COLO668 (cell line): ENCODE measurements at regions not wholly inside any gene's neighbourhood (a gene's known extent, or its start where the extent isn't known, plus 50 kb on each side); places are given as distances from the start of the nearest gene placed in this dataset.
"Not testable (repeated sequence)": the region's sequence is repeated elsewhere in the genome, so short reads cannot be mapped to it uniquely, and the experiment has no call there.

Experiments
- DNase-seq: peaks from one replicate; lab custom pipeline; 2025; ENCODE audit not compliant: unreplicated experiment; lab: John Stamatoyannopoulos, UW

DNA sequence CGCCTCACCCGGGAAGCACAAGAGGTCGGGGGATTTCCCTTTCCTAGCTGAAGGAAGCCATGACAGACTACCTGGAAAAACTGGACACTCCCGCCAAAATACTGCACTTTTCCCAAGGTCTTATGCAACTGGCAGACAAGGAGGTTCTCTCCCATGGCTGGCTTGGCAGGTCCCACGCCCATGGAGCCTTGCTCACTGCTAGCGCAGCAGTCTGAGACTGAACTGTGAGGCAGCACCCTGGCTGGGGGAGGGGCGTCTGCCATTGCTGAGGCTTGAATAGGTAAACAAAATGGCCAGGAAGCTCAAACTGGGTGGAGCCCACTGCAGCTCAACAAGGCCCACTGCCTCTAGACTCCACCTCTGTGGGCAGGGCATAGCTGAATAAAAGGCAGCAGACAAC, 92.1 kb downstream of the C4BPA start:
- DNase-seq = not testable (repeated sequence)

DNA sequence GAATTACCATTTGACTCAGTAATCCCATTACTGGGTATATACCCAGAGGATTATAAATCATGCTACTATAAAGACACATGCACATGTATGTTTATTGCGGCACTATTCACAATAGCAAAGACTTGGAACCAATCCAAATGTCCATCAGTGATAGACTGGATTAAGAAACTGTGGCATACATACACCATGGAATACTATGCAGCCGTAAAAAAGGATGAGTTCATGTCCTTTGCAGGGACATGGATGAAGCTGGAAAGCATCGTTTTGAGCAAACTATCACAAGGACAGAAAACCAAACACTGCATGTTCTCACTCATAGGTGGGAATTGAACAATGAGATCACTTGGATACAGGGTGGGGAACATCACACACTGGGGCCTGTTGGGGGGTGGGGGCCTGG, 97.5 kb downstream of the C4BPA start:
- not testable (repeated sequence) for DNase-seq

GRCh38 chr1:207202480-207202879, 98.4 kb downstream of the C4BPA start:
- no peak for DNase-seq

- no peak for DNase-seq
These were observed 99.5 kb downstream of the C4BPA start for GRCh38 chr1:207203541-207203940.

- no peak for DNase-seq
These were observed 101.6 kb downstream of the C4BPA start for GRCh38 chr1:207205614-207206061.

DNA sequence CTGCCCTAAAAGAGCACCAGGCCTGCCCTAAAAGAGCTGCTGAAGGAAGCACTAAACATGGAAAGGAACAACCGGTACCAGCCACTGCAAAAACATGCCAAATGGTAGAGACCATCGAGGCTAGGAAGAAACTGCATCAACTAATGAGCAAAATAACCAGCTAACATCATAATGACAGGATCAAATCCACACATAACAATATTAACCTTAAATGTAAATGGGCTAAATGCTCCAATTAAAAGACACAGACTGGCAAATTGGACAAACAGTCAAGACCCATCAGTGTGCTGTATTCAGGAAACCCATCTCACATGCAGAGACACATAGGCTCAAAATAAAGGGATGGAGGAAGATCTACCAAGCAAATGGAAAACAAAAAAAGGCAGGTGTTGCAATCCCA, 104.7 kb downstream of the C4BPA start:
- DNase-seq = not testable (repeated sequence)

DNA sequence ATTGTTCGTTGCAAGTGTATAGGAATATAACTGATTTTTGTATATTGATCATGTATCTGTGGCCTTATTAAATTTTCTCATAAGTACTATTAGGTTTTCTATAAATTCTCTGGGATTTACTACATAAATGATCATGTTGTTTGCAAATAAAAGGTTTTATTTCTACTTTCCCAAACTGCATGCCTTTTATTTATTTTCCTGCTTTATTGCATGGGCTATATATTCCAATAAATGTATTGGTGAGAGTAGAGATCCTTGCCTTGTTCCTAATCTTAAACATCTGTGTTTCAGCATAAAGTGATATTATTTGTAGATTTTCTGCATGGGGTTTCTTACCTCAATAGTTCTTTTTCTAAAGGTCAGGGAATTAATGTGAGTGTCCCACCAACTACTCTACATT, 107.0 kb upstream of the CD55 start:
- no peak for DNase-seq

DNA sequence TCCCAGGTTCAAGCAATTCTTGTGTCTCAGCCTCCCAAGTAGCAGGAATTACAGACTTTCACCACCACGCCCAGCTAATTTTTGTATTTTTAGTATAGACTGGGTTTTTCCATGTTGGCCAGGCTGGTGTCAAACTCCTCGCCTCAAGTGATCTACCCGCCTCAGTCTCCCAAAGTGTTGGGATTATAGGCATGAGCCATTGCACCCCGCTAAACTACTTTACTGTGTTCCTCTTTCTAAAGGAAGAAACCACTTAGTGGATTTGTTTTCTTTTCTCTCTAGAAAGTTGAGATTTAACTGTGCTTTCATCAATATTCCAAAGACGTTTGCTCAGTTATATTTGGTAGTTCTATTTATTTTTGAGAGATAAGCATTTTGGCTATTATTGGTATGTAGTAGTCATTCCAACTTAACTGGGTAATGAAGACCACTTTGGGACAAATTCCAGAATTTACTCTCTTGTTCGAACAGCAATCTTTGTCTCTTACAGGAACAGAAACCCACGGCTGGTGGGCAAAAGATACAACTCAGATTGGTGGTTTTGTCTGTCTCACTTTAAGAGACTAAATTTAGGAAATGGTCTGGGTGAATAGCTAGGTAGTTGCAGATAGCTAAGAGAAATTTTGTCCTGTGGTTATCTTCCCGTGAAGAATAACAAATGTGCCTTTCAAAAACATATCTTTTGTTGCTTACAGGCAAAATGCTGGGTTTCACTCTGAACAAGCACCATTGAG, 103.5 kb upstream of the CD55 start:
- no peak for DNase-seq

- DNase-seq = no peak
These were observed 102.7 kb upstream of the CD55 start for GRCh38 chr1:207218512-207219362.

DNA sequence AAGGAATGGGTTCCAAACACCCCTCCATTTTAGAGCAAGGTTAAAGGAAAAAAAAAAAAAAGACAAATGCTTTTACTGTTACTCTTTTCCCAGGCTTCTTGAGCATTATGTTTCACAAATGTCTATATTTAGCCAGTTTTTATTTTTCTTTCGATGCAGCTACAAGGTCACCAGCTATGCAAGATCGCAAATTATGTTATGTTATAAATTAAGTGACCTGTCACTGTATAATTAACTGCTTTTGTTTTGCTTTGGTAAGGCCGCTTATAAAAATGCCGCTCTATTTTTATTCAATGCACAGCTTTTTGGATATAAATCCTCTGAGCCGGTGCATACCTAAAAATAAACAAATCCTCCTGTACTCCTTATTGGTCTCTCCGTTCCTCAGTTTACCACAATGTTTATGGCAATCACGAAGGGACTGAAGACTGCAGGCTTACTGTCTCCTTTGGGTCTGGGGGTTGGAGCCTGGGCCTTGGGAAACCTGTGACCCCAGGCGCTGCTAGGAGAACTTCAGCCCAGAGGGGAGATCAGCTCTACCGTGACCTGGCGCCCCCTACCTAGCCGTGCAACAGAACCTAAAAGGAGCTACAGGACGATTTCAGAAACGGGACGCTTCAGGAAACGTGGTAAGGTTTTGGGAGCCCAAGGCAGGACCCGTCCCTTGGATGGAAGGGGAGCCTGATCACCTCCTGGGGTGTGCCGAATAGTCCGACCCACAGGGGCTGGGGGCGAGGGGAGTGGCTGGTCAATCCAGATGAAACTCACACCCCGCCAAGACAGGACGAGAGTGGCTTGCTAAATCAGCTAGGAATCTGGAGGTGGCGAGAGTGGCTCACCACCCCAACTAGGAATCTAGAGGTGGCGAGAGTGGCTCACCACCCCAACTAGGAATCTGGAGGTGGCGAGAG, 101.2 kb upstream of the CD55 start:
- no peak for DNase-seq

DNA sequence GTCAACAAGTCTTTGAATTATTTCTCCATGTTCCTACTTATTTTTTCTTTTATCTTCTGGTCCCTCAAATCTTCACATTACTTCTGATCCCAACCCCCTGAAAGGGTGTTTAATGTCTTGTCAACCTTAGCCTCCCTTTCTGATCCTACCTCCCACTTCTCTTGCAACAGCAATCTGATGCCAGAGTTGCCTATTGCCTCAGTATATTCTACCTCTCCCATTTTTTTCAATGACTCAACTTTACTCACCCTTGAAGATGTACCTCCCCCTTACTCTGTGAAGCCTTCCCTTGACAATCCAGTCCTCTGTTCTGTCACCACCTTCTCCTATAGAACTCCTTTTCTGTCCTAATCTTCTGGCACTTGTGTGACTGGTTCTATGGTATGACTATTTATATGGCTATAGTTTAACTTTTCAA, 99.5 kb upstream of the CD55 start:
- DNase-seq = no peak

DNA sequence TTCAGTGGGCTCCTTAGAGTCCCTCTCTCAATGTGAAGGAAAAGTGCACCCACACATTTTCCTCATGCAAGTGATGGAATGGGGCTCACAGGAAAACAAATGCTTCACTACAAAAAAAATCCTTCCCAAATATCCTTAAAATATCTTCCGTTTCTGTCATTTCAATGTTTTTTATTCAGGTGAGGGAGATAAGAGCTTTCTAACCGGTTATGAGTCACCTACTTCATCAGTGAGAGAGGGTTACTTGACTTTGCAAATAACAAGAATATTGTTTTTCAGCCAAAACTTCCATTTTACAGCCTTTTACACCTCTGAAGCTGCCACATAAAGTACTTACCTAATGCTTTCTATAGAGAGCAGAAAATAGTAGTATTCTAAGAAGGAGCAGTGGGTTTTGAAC, 98.3 kb upstream of the CD55 start:
- no peak for DNase-seq

DNA sequence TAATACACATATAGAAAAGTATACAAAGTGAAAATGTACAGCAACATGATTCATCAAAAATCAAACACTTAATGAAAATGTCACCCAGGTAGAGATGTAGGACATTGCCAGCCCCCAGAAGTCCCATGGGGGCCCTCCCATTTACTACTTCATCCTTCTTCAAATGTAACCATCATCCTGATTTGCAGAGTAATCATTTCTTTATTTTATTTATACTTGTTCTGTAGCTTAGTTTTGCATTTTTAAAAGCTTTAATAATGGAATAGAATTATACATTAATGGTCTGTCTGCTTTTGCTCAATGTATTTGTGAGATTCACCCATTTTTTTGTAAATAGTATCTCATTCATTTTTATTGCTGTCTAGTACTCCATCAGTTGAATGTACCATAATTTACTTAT, 96.8 kb upstream of the CD55 start:
- DNase-seq = no peak

GRCh38 chr1:207227131-207227630, 94.3 kb upstream of the CD55 start:
- no peak for DNase-seq

- no peak for DNase-seq
These were observed 92.5 kb upstream of the CD55 start for GRCh38 chr1:207228987-207229386.

- no peak for DNase-seq
These were observed 91.0 kb upstream of the CD55 start for GRCh38 chr1:207230441-207230840.

GRCh38 chr1:207234690-207235089, 86.8 kb upstream of the CD55 start:
- no peak for DNase-seq

DNA sequence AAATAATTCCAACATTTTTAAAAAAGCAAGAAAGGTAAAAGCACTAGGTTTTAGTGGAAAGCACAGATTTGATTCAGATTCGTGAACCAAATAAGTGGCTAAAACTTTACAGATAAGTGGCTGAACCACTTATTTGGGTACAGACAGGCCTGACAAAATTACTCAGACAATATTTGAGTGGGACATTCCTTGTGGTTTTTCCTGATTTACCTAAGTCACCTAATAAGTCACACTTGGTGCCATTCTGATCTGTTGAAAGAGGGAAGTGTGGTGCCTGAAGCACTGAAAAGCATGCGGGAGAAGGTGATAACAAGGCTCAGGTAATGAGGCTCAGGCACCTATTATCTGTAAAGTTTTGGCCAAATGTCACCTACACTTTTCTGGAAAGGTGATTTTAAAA, 81.6 kb upstream of the CD55 start:
- DNase-seq = no peak

DNA sequence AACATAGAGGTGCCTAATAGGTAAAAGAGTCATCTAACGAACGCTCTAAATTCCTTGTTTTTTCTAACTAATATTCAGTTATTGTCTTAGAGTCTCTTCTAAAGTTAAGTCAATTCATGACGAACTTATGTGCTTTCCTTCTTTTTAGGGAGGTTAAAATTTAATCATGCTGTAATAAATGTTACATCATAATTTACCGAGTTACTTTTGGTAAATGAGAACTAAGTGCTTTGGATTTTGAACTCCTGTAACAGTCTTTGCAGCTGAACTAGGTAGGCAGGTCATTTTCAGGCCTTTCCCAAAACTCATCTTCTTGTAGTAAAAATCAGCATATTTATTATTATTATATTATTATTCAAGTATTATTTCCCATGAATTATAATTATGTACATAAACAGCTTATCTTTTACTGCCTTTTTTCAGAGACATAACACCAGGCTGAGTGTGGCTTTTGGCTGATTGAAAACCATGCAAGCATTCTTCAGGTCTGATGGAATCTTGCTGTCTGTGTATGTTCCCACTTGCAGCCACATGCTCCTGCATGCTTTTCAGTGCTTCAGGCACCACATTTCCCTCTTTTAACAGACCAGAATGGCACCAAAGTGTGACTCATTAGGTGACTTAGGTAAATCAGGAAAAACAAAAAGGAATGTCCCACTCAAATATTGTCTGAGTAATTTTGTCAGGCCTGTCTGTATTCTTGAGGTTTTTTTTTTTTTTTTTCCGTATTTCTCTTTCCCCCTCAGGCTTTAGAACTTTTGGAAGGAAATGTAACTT, 81.0 kb upstream of the CD55 start:
- DNase-seq = no peak

DNA sequence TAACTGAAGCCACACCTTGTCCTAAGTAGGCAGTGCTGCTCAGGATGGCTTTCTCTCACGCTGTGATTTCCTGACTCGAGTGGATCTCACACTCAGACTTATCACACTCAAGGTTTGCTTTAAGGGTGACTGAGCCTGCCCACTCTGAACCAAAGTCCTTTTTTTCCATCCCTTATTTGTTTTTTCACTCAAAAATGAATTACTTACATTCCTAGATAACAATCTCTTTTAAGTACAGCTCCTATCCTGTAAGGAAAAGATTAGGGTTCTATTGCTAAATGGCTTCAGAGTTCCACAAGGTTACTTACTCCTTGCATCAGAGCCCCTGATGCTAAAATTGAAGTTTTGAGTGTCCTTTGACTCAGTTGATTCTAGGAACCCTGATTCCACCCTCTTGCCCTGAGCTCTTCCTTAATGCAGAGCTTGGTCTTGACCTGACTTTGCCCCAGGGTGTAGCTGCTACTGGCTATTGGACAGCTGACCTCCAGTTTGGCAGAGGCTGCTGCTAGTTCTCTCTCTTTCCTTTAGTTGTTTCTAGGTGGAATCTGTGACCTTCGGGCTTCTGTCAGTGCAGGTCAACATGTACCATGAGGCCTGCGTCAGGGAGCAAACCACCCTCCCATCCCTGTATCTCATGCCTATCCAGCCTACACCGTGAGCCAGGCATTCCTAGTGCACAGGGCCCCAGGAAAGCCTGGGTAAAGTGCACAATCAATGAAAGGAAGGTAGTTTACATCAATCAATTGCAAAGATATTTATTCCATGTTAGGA, 80.1 kb upstream of the CD55 start:
- DNase-seq = no peak
